Non-pigmented ciliary epithelial cell (primary cell): ENCODE measurements at regions not wholly inside any gene's neighbourhood (a gene's known extent, or its start where the extent isn't known, plus 50 kb on each side); places are given as distances from the start of the nearest gene placed in this dataset.

Experiments used
- DNase-seq: peaks from one replicate; pipeline ENCODE4 v3.0.0-alpha.2; 2010; ENCODE audit warnings: low read depth

DNA sequence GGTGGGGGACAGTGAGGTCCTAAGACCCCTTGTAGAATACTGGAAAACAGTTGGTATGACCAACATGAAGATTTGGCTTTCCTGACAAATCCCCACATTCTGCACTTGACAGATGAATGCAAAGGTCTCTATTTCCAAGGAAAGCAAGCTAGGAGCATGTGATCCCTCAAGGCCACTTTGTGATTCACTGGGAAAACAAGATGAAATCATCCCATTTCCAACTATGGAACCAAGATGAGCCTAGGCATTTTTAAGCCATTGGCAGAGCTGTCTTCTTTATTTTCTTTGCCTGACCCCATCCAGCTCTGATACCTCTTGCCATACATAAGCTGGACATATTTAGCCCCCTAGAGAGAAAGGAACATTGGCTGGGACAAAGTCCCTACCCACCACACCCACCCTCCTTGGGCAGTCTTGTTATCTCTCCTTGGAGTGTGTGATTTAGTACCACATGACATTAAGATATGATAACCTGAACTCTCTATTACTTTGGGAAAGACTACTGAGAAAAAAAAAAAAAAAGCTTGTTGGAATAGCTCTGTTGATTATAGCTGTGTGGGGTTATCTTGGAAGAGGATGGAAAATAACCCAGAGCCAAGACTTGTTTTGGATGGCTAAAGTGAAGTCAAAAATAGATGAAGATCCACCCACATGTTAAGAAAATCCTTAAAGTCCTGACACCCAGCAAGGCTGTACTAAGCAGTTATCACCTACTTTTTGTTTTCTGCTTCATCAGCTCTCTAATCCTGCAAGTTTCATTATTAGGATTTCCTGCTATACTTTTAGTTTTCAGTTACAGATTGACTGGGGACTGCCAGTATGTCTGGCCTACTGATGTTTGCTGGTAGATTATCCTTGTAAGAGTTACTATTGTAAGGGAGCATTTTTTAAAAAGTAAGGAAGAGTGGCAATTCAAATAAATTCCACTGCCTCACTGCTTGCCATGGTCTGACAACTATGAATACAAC is 90.1 kb upstream of the PREP start:
- DNase-seq = no peak

DNA sequence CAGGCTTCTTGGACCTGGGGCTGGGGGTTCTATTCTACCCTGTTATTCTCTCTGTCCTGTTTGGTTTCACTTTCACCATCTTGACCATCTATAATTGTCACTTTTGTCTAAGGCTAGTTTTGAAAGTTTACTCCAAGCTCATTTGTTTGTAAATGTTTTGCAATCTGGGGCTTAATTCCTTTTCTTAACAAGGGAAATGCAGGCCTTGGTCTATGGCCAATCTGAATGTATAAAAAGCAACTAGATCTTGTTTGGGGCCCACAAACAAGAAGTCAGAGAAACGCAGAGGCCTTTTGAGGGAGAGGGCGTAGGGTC is 86.3 kb upstream of the PREP start:
- DNase-seq = no peak

DNA sequence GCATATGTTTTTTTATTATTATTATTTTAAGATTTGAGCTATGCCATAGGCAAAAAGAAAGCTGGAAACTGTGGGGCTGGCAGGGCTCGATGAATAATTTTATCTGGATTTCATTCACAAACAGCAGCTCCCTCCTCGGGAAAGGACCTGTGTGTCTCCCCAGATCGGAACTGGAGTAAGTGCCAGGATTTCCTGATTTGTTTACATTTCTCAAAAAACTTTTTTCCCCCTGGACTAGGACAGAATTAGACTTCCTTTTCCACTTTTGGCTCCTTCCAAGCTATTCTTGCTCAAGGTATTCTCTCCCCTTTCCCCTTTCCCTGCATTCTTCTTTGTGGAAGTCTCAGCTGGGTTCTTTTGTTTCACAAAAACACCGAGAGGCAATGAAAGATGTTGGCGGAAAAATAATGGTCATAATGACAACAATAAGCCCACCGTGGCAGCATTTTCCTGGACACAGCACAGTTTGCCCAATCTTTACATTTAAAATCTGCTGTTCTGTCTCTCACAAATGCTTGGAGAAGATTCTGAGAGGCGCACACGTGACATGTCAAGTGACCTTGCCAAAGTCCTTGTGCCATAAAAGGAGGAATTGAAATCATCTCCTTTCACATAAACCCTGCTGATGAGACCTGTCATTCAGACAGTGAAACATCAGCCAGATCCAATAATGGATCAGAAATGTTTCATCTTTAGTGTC is 85.8 kb upstream of the PREP start:
- no peak for DNase-seq

DNA sequence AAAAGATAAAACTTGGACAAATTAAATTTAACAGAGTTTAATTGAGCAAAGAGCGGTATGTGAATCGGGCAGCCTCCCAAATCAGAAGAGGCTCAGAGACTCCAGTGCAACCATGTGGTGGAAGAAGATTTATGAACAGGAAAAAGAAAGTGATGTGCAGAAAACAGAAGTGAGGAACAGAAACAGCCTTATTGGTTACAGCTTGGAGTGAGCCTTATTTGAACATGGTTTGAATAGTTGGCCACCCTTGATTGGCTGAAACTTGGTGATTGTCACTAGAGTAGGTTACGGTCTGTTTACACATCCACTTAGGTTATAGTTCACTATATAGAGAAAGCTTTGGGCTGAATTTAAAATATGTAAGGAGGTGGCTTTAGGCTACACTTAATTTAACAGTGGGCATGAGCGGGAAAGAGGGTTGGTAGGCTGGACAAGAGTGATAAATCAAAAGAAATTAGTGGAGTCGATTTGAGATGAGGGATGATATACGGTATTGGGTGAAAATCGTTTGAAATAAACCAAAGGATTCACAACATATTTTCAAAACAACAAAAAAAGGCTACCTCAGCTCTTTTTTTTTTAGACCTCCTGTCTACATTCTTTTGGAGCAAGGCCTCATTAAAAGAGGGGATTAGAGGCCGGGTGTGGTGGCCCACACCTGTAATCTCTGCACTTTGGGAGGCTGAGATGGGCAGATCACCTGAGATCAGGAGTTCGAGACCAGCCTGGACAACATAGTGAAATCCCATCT is 84.3 kb upstream of the PREP start:
- DNase-seq = no peak

DNA sequence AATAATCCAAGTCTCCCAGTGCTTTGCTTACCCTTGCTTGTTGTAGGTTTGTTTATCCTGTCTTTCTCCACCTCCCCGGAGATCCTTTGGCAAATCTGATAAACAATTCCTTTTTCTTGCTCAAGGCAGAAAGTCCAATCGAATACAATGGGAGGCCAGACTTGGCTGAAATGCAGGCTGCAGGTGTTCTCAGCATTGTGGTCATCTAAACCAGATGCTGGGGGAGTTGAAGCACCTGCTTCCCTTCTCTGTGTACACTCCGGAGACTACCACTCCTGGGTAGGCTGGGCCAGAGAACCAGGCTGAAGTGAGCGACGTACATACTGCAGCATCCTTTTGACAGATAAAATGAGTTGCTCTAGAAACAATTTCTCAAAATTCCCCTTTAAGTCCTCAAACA is 82.6 kb upstream of the PREP start:
- no peak for DNase-seq

DNA sequence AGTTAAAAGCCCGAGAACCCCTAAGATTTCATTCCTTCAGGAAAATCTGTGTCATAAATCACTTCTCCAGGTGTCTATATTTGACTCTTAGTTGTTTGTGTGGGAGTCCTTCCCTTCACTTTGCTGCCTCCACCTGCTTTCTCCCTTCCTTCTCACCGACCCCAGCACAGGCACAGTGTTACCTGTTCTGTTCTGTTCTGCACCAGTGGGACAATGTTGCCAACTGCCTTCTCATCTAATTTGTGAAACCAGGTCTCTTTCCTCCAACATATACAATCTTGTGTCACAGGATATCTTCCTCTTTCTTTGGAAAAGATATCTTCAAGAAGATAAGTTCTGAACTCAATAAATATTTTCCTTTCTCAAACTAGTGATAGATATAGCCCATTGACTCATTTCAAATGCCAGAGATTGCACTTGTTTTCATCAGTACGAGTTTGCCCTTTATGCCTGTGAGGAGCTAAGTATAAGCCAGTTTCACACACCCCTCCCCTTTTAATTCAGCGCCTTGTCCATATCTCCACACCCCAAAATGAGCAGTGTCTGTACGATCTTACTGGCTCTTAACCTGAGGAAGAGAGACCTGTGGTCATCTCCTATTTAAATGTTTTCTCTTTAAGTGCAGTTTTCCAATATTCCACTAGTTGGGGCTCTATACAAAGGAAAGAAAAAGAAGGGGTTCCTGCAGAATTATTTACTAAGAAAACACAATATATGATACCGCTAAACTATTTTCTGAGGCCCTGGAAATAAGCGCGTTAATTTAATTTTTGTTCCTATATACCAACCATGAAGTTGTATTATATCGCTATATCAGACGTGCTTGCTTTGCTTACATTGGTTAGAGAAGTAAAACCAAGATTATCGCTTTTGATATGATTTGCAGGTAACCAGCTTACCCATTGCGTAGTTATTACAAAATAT is 81.6 kb upstream of the PREP start:
- no peak for DNase-seq

DNA sequence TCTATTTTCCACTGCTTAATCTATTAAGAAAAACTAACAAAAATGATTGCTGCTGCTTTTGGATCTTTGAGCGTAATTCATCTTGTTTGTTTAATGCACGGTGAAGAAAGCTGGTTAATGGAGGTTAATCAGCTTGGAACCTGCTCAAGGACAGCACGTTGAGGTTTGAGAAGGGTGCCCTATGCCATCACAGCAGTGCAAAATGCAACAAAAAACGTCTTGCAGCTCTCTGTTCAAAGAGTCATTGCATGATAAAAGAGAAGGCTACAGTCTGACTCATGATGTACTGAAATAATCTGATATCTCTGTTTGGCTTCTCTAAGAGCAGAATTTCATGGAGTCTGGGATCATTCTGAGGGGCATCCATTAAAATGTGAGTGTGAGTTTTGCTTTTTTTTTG is 80.6 kb upstream of the PREP start:
- peak; percentile 36 for DNase-seq

DNA sequence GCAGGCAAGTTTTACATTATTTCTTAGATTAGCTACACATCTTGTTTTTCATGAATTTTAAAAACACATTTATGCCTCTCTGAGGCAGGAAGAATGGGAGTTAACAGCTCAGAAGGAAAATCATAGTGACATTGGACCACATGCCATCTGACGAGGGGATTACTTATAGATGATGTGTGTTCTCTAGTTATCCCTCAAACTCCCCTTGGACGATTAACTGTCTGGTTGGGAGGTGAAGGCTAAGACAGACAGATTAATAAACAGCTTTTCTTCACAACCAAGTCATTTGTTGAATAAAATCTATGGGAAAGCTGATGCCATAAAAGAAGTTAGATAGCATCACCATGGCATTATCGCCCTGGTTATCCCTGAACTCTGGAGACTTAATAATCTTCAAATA is 80.0 kb upstream of the PREP start:
- no peak for DNase-seq

DNA sequence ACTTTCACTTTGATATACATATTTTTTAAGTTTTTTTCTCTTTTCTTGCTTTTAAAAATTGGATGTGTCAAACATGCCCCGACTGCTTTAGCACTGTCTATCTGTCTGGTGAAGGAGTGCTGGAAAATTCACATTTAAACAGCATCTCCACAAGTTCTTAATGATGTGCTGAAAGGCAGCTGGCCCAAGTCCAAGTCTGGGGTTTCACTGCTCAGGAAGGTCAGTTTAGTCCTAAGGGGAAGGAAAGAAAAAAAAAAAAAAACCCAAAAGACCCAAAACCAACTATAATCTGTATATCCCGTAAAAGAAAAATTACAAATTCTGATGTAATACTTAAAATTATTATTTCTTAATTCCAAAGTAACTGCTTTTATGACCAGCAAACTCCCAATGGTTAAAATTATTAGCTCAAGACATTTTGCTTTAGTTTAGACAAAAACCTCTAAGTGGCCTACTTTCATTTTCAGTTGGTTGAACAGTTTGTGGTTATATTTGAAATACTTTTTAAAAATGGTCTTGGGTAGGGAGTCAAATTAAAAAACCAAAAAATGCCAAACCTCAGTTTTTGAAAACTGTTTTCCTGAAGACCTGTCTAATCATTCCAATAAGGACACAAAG is 79.5 kb upstream of the PREP start:
- no peak for DNase-seq

DNA sequence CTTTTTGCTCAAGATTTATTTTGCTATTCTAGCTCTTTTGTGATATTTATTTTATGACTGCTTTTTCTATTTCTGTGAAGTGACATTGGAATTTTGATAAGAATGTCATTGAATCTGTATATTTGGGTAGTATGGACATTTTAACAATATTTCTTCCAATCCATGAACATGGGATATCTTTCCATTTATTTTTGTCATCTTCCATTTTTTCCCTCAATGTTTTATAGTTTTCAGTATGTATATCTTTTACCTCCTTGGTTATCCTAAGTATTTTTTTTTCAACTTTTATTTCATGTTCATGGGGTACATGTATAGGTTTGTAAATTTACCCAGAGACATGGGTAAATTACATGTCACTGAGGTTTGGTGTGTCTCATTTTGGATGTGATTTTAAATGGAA is 74.1 kb upstream of the PREP start:
- DNase-seq = no peak

DNA sequence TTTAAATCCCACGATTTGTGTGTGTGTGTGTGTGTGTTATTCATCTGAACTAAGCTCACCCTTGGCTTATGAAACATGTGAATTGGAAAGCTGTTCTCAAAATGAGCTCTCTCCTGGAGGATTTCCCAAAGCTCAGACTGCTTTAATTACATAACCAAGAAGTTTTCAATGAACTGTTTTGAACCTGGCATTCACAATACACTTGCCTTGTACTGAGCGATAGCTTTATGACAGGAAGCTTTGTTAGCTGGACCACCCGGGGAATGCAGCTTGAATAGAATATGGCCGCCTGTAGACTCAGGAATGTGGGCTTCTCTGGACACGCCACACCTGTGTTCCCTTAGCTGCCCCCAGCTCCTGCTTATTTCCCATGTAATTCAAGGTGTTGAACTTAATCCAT is 71.4 kb upstream of the PREP start:
- no peak for DNase-seq

DNA sequence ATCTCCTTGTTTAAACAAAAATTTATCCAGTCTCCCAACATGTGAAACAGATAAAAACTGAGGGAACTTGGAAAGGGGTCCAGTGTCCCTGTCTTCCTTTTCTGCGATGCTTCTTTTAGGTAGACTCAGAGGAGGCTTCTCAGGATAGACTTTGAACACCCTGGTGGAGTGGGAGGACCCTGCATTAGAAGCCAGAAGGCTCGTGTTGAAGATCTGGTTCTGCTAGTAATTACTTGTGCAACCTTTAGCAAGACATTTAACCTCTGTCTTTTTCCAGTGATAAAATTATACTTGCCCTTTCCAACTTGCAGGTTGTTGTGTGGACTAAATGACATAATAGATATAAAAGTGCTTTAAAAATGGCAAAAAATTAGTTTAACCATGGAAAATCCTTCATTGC is 67.1 kb upstream of the PREP start:
- no peak for DNase-seq

DNA sequence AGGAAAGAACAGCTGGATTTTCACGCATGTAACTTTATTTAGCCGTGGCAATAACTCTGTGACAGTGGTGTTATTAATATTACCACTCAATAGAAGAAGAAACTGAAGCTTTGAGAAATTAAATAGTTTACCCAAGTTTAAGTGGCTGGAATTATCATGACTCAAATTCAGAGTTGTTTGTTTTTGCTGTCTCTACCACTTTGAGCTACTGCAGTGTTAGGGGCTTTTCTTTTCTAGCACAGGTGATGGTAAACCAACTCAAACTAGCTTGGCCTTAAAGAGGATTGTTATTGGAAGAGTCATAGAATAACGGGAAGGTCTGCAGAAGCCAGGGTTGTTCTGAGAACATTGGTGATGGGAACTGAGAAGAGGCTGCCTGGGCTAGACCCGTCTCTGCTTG is 66.0 kb upstream of the PREP start:
- DNase-seq = no peak

DNA sequence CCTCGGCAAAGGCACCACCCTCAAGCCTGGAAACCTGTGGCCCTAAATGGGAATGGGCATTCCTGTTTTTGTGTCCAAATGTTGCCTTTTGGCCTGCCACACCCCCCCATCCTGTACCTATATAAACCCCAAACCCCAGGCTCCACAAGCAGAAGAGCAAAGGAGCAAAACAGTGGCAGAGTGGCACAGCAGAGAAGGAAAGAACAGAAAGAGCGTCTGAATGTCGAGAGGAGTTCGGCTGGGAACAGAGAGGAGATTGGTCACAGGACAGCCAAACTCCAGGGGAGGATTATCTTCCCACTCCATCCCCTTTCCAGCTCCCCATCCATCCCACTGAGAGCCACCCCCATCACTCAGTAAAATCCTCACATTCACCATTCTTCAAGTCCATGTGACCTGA is 58.0 kb upstream of the PREP start:
- no peak for DNase-seq

DNA sequence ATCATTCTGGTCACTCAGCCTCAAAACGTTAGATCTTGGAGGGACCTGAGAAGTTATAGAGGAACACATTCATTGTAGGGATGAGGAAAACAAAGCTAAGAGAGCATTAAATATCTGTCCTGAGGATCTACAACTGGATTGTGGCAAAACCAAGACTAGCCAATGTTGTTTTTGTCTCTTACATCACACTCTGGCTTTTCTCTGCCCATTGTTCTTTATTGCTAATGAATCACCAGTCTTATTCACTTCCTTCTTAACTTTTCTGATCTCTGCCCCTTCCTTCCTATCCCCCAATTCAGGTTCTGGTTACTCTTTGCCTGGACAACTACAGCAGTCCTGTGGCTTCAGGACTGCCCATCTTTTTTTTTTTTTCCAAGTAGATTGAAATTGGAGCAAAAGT is 57.0 kb upstream of the PREP start:
- peak; percentile 45 for DNase-seq

DNA sequence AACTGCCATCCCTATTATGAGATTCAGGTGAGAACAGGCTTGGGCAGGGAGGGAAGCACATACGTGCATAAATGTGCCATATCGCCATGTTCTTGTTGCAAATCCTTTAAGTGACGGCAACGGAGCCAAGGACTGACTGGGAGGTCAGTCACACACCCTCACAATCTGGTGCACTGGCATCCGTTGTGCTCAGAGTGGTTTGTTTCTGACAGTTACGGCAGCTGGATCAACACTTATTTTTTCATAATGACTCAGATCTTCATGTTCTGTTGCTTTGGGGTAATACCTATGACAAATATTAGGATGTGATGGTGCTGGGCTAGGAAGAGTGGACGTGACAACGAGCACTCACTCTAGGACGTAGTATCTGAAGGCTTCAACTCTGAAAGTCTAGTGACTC is 56.2 kb upstream of the PREP start:
- no peak for DNase-seq

DNA sequence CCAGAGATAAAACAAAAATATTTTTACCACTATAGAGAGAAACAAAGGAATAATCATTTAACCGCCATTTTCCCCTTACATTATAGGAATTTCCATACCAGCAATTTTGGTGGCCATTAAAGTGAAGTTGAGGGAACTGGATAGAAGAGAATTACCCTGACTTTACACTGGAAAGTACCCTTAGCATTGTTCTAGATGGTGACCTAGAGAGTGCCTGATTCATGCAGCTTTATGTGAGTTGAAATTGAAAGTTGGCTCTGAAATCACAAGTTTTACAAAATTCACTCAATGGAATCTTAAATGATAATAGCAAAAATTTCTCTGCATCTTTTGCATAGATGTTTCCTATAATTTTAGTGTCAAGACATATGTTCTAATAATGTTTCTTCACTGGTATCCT is 55.7 kb upstream of the PREP start:
- no peak for DNase-seq

DNA sequence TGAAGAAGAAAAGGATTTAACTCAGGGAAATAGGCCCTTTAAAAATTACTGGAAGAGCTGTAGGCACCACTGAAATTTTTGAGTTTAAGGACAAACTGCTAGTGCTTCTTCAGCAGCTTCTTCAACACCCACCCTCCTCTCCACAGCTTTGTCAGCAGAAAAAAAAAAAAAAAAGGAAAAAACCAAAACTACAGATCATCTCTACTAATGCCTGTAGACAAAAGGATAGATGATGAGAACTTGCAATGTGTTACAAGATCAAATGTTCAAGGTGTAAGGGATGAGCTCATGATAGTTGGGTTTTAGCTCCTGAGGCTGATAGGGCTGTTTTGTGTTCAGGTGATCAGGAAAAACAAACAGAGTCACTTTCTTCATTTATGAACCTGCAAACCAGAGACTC is 55.2 kb upstream of the PREP start:
- no peak for DNase-seq

DNA sequence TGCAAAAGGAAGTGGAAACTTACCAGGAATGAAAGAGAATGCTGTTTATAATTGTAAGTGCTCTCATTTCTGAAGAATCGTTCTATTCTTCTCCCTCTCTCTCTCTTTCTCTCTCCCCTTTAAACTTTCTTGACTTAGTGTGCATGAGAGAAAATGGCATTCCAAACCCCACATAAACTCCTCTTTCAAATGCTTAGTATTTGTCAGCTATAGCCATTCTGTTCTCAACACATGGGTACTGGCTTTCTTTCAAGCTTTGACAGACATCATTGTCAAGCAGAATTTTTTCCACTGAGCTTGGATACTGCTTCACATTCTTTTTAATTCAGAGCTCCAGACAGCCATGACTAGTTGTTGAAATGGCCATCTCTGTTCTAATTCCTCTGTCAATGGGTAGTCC is 51.1 kb upstream of the PREP start:
- no peak for DNase-seq

DNA sequence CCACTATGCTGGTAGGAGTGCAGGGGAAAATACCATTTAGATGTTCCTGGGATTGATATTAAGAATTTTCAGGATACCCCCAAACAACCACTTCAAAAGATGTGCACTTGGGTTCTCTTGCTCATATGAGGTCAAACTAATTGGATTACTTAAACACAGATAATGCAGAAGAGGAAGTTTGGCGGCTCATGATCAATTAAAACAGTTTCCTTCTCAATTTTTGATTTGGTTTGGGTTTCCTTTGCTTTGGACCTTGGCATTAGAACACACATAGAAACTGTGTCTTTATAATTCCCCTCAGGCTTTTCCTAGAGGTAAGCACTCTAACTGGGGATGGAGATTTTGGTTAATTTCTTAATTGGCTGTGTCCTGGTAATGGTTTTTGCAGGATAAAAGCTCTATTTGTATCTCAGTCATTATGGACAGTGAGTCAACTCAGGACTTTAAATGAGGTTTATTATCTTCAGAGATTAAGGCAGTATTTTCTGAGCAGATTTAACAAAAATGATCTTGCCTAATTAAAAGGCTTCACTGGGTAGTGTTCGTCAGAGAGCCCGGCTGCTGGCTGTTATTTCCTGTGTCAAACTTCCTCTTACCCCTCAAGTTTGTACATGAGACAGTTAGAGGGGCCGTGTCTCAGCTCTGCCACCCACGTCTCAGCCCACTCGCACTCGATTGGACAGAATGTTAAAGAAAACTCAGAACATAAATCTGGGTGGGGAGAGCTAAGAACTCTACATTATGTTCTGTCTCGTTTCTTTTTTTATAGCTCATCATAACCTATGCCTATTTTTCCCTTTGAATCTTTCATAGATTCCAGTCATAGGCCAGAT is 50.3 kb upstream of the PREP start:
- DNase-seq = no peak
